ENCODE measurements at regions not wholly inside any gene's neighbourhood (a gene's known extent, or its start where the extent isn't known, plus 50 kb on each side); places are given as distances from the start of the nearest gene placed in this dataset.

DNA sequence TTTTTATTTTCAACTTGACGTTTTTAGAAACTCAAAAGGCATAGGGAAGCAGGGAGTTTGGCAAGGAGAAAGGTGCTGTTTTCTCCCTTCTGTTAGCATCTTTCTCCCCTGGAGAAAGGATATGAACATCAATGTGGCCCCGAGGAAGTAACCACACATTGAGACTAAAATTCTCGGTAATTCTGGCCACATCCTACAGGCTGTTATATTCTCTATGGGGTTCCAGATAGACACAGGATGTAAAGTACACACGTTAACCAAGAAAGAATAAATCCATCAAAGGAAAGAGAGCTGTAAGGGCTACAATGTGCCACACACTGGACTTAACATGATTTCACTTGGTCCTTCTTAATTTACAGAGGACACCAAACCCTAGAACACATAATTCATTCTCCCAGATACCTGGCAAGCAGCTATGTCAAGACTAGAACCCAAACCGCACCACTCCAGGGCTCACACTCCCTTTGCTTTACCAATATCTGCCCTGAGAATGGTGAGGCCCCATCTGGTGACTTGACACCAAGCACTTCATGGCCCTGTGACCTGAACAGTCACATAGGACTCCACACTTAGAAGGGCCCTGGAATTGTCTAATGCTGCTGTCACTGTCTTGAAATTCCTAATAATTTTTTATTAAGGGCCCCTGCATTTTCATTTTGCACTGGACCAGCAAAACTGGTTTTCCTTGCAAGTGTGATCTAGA, 73.9 kb downstream of the PRLHR start:
- no peak for DNase-seq (ENCODE audit: low spot score)
- H3K4me1 ChIP-seq = no peaks in the 10 kb centered on the region
- H3K27me3 ChIP-seq = no peaks in the 10 kb centered on the region
- H3K36me3 ChIP-seq = no peaks in the 10 kb centered on the region
- H3K4me3 ChIP-seq = no peak overlapping the region
- H3K27ac ChIP-seq = no peak overlapping the region
- Mint-ChIP-seq H3K4me1 (peaks cover 6% of the 10 kb centered on the region), H3K27me3 (ENCODE audit: insufficient read depth, low read depth) (peaks cover 7% of the 10 kb centered on the region), H3K27ac (no peak overlapping the region), H3K9me3 (peaks cover 5% of the 10 kb centered on the region), H3K36me3 (no peaks in the 10 kb centered on the region), H3K4me3 (no peak overlapping the region)
- H3K9me3 ChIP-seq (ENCODE audit: low read depth) = no peaks in the 10 kb centered on the region
- no peak overlapping the region for H2AFZ ChIP-seq (replicated peaks)
- H3F3A ChIP-seq (ENCODE audit: low read depth) = no peaks in the 10 kb centered on the region
- no peak overlapping the region for H3K4me2 ChIP-seq
- no peaks in the 10 kb centered on the region for H4K20me1 ChIP-seq (ENCODE audit: low read depth)
- TF ChIP-seq, protein P1, sequence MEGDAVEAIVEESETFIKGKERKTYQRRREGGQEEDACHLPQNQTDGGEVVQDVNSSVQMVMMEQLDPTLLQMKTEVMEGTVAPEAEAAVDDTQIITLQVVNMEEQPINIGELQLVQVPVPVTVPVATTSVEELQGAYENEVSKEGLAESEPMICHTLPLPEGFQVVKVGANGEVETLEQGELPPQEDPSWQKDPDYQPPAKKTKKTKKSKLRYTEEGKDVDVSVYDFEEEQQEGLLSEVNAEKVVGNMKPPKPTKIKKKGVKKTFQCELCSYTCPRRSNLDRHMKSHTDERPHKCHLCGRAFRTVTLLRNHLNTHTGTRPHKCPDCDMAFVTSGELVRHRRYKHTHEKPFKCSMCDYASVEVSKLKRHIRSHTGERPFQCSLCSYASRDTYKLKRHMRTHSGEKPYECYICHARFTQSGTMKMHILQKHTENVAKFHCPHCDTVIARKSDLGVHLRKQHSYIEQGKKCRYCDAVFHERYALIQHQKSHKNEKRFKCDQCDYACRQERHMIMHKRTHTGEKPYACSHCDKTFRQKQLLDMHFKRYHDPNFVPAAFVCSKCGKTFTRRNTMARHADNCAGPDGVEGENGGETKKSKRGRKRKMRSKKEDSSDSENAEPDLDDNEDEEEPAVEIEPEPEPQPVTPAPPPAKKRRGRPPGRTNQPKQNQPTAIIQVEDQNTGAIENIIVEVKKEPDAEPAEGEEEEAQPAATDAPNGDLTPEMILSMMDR (IDR thresholded peaks at IDR 0.05) = no peak
- TF ChIP-seq EZH2phosphoT487 (IDR thresholded peaks at IDR 0.05) (no peak), EZH2 (IDR thresholded peaks at IDR 0.05) (no peak)
- H3K79me2 ChIP-seq (ENCODE audit: low read depth) = no peaks in the 10 kb centered on the region
- no peak overlapping the region for H3K9ac ChIP-seq

DNA sequence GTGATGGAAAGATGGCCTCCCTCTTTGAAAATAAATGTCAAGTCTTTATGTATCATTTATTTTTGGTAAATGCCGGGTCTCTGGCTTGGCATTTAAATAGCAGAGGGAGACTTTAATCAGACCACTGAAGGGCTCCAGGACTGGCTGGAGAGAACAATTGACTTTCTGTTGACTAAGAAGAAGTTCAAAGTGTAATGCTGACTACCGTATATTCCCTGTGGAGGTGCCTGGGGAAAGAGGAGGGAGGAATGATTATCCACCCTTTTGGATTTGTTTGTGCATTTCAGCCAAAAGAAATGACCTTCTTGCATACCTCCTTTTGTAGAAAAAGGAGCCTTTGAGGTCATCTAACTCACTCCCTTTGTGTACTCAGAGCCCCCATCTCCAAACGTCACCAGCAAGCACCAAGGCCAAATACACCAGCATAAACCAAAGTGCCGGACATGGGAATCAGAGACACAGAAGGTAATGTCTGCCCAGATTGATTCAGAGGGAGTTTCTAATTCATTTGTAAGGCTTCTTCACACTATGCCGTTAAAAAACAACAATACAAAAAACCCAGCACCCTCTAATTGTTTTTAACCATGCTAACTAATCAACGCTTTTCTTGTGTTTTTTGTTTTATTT, 75.2 kb downstream of the PRLHR start:
- Mint-ChIP-seq H3K4me1 (peaks cover 6% of the 10 kb centered on the region), H3K9me3 (peaks cover 8% of the 10 kb centered on the region), H3K36me3 (no peaks in the 10 kb centered on the region), H3K4me3 (no peak overlapping the region), H3K27ac (no peak overlapping the region), H3K27me3 (ENCODE audit: insufficient read depth, low read depth) (peaks cover 7% of the 10 kb centered on the region)
- Histone ChIP-seq H3K27ac (no peak overlapping the region), H3K4me3 (no peak overlapping the region), H3K4me2 (no peak overlapping the region), H3K79me2 (ENCODE audit: low read depth) (no peaks in the 10 kb centered on the region), H3K9ac (no peak overlapping the region), H4K20me1 (ENCODE audit: low read depth) (no peaks in the 10 kb centered on the region), H3K36me3 (no peaks in the 10 kb centered on the region), H3K9me3 (ENCODE audit: low read depth) (no peaks in the 10 kb centered on the region), H3K4me1 (no peaks in the 10 kb centered on the region), H2AFZ (replicated peaks) (no peak overlapping the region), H3F3A (ENCODE audit: low read depth) (no peaks in the 10 kb centered on the region), H3K27me3 (no peaks in the 10 kb centered on the region)
- DNase-seq (ENCODE audit: low spot score) = no peak
- TF ChIP-seq EZH2 (IDR thresholded peaks at IDR 0.05) (no peak), EZH2phosphoT487 (IDR thresholded peaks at IDR 0.05) (no peak)
- TF ChIP-seq, protein P1 (IDR thresholded peaks at IDR 0.05) = no peak

DNA sequence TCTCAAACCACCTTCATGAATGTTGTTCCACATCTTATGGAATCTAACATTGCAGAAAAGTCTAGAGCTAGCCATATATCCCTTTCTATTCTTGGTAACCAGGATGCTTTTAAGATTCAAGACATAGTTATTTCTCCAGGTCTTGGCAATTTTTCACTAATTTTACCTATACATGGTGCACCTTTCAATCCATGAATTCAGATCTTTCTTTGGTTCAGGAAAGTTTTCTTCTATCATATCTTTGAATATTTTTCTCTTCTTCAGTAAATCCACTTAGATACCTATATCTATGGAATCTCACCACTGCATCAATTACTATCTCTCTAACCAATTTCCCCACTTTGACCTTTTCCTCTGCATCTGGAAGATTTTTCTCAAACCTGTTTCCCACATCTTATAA, 77.4 kb downstream of the PRLHR start:
- Histone ChIP-seq H3K4me3 (no peak overlapping the region), H2AFZ (replicated peaks) (no peak overlapping the region), H3K36me3 (no peaks in the 10 kb centered on the region), H4K20me1 (ENCODE audit: low read depth) (no peaks in the 10 kb centered on the region), H3K4me1 (no peaks in the 10 kb centered on the region), H3K27ac (no peak overlapping the region), H3K9me3 (ENCODE audit: low read depth) (no peaks in the 10 kb centered on the region), H3F3A (ENCODE audit: low read depth) (no peaks in the 10 kb centered on the region), H3K9ac (no peak overlapping the region), H3K4me2 (no peak overlapping the region), H3K79me2 (ENCODE audit: low read depth) (no peaks in the 10 kb centered on the region), H3K27me3 (no peaks in the 10 kb centered on the region)
- peaks cover 5% of the 10 kb centered on the region for H3K27me3 Mint-ChIP-seq (ENCODE audit: insufficient read depth, low read depth)
- peaks cover 8% of the 10 kb centered on the region for H3K9me3 Mint-ChIP-seq
- no peak for DNase-seq (ENCODE audit: low spot score)
- TF ChIP-seq, protein P1 (IDR thresholded peaks at IDR 0.05) = no peak
- no peak for TF ChIP-seq EZH2phosphoT487 (IDR thresholded peaks at IDR 0.05)
- TF ChIP-seq EZH2 (IDR thresholded peaks at IDR 0.05) = no peak
- no peak overlapping the region for H3K4me3 Mint-ChIP-seq
- no peaks in the 10 kb centered on the region for H3K36me3 Mint-ChIP-seq
- H3K4me1 Mint-ChIP-seq = peaks cover 6% of the 10 kb centered on the region
- no peak overlapping the region for H3K27ac Mint-ChIP-seq
